HG02885 (cell line): ENCODE measurements at regions not wholly inside any gene's neighbourhood (a gene's known extent, or its start where the extent isn't known, plus 50 kb on each side); places are given as distances from the start of the nearest gene placed in this dataset.
"Not testable (repeated sequence)": the region's sequence is repeated elsewhere in the genome, so short reads cannot be mapped to it uniquely, and the experiment has no call there.

Experiments
- ATAC-seq: cut with Tn5 transposase; IDR thresholded peaks from one replicate; pipeline ENCODE4 v1.9.1; 2021; ENCODE audit warnings: mild to moderate bottlenecking; ENCODE audit not compliant: unreplicated experiment, poor library complexity

DNA sequence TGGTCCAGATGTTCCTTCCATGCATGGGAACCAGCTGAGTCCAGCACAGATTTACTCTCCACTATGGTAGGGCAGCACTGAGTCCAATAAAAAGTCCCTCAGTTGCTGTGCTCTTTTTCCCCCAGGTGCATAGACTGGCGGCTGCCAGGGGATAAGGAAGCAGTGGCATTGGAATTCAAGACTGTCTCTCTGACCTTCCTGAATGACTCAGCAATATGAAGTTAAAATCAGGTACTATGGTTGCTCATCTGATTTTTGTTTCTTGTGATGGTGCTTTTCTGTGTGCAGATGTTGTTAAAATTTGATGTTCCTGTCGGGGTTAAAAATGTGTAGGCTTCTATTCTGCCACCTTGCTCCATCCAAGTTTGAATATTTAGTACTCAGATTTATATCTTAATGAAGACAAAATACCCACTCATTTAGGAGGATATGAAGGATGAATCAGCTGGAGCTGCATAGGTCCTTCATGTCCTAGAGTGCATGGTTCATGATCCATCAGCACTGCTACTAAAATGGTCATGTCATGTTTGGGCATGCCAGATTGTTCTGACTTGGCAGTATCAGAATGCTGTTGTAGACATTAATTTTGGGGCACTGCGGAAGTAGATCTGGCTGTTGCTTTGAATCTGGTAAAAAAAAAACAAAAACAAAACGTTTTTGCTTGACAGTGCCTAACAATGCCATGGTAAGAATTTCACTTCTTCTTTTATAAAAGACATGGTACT lies 321.2 kb upstream of the MAP3K7 start:
- ATAC-seq: no peak

GRCh38 chr6:90905351-90905750 lies 318.5 kb upstream of the MAP3K7 start:
- ATAC-seq: no peak

DNA sequence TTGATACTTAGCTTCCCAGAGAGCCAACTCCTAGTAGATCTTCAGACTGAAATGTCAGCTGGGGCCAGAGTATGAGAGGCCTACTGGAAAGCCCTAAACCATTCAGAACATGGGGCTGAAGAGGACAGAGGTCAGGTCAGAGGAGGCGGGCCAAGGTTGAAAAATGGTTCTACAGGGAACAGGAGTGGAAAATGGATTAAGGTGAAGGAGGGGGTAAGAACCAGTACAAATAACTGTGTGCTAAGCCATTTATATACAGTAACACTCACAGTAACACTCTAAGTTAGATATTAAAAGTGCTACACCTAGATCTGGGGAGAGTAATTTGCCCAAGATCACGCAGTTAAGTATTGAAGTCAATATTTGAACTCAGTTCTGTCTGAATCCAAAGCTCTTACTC lies 313.2 kb upstream of the MAP3K7 start:
- ATAC-seq: no peak

DNA sequence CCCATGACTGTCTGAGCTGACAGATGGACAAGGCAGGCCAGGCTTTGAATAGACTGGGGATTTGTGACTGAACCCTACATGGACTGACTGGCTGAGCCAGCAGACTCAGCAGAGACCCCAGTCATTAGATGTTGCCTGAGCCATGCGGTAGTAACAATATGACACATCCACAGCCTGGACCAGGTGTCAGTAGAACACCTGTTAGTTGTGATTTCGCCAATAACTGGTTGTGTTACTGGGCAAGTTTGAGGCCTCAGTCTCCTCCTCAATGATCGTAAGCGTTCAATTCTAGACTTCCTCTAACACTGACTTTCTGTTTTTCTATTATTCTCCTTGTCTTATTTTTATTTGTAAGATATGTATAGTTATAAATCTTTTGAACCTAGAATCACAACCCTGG lies 311.9 kb upstream of the MAP3K7 start:
- ATAC-seq: no peak

- no peak for ATAC-seq
Observed at GRCh38 chr6:90896075-90896547, 309.2 kb upstream of the MAP3K7 start.

DNA sequence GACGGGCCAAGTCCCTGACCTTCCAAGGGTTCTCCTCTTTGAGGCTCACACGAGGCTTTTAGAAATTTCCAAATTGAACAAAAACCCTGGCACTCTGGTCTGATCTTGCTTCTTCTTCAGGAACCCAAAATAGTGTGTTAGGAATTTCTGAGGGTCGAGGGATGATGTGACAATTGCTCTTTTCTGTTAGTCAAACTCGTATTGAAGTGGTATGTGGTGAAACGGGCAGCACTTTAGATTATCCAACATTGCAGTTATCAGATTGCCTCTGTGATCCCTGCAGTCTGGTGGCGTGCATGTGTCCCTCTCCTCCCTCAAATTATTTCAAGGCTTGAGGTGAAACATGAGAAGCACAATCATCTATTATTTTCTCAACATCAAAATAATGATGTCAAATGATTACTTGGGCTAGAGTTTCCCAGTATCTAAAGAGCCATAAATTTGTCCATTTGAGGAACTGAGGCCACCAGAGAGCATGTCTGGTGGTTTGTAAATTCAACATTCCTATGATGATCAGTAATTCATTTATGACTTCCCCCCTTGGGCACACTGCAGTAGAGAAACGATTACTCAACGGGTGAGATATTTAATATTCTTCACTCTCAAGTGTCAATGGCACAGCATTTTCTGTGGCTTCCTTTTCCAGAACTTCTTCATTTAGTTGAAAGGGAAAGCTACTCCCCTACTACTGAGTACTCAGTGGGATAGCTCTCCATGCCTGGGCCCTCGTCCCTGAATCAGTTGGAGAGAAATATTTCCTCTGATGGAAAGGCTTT lies 308.6 kb upstream of the MAP3K7 start:
- ATAC-seq: no peak

GRCh38 chr6:90894285-90895130 lies 307.6 kb upstream of the MAP3K7 start:
- no peak for ATAC-seq

- ATAC-seq: no peak
Observed at GRCh38 chr6:90893400-90893799, 306.5 kb upstream of the MAP3K7 start.

DNA sequence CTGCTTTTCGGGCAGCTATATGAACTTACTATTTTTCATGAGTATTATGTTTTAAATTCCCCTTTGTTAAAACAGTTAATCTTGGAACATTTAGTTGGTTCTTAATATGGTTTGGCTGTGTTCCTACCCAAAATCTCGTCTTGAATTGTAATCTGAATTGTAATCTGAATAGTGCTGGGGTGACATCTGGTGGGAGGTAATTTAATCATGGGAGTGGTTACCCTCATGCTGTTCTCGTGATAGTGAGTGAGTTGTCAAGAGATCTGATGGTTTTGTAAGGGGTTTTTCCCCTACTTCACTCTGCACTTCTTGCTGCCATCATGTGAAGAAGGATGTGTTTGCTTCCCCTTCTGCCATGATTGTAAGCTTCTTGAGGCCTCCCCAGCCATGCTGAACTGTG lies 305.4 kb upstream of the MAP3K7 start:
- no peak for ATAC-seq

DNA sequence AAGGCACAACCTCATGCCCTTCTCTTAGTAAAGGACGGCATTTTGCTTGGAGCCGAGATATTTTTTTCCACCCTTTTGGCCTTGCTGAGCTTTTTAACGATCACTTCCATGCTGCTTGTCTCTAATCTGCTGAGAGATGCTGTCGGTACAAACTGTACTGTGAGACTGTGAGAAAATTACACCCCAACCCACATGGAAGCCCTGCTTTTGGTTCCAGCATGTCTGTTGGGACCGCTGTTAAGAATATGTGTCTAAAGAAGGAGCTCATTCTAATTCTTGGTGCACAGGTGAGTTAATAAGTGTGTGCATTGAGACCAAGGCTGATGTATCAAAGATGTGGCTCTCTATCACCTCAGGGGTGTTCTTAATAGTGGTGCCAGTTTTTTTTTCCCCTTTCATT lies 304.5 kb upstream of the MAP3K7 start:
- no peak for ATAC-seq

- ATAC-seq: no peak
Observed at GRCh38 chr6:90890683-90891330, 303.9 kb upstream of the MAP3K7 start.

DNA sequence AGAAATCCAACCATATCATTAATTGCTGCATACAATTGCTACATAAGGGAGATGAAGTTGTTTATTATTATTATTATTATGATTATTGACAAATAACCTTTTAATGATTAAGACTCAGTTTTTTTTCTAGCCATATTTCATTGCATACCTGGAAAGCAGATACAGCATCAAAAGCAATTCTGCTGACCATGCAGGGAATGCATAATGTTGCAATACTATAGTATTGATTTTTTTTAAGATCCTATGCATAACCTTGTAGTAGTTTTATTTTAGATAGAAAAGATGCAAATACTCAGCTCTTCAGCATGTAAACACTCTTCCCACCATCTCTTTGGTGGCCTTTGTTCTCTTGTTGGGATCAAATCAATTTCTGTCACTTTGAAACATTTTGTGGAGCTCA lies 300.9 kb upstream of the MAP3K7 start:
- ATAC-seq: no peak

DNA sequence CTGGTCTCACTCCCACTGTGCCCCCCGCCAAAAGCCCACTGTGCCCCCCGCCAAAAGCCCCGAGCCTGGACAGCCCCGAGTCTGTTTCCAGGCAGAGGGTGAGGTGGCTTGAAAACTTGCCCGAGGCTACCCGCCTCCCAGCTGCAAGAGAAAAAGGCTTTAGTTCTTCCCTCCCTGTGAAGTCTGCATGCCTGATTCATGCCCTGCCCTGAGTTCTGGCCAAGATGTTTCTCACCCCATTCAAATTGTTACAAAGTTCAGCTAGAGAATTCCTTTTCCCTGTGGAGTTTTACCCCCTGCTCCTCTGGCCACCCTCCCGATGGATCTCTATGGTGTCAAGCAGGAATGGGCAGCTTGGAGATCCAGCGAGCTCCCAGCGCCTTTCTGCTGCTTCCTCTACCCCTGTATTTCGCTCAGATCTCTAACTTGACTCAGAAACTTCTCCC lies 298.8 kb upstream of the MAP3K7 start:
- no peak for ATAC-seq

DNA sequence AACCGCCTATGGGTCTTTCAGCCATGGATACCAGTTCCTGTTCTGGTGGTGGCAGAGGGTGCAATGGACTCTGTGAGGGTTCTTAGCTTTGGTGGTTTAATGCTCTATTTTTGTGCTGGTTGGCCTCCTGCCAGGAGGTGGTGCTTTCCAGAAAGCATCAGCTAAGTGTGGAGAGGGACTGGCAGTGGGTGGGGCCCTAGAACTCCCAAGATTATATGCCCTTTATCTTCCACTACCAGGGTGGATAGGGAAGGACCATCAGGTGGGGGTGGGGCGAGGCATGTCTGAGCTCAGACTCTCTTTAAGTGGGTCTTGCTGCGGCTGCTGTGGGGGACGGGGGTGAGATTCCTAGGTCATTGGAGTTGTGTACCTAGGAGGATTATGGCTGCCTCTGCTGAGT lies 298.3 kb upstream of the MAP3K7 start:
- not testable (repeated sequence) for ATAC-seq

- ATAC-seq: no peak
Observed at GRCh38 chr6:90877616-90878015, 290.7 kb upstream of the MAP3K7 start.

GRCh38 chr6:90874931-90875330 lies 288.1 kb upstream of the MAP3K7 start:
- ATAC-seq: no peak

DNA sequence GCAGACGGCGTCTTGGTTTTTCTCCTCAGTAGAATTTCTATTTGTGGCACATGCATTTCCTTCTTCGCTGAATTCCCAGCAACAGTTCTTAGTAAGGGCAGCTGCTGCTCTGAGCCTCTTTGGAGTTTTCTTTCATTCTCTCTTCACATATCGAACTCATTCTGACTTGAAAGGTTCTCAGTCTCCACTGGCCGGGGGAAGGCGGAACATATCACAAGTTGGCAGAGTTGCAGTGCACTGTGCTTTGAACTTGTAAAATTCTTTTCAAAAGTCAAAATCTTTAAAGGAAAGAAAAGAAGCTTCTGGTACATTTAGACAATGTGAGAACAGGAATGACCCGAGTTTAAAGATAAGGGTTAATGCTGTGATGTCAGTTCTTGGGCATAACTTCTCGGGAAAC lies 286.1 kb upstream of the MAP3K7 start:
- ATAC-seq: no peak

- ATAC-seq: no peak
Observed at GRCh38 chr6:90870561-90870960, 283.7 kb upstream of the MAP3K7 start.

DNA sequence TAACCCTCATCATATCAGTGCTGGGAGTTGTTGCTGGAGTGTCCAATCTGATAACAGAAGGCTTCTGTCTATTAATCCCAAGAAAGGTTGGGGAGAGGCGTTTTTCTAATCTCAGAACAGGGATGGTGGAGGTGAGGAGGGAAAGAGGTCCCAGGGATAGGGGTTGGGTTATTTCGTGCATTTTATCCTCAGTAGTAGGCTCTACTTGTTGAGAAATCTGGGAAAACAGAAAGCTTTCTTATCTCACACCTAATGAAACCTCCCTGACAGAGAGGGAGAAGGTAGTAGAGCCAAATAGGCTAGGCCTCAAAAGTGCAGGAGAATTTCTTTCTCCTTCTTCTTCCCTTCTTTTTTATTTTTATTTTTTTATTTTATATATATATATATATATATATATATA lies 281.8 kb upstream of the MAP3K7 start:
- no peak for ATAC-seq

- no peak for ATAC-seq
Observed at GRCh38 chr6:90868256-90868655, 281.4 kb upstream of the MAP3K7 start.
